ENCODE measurements at regions not wholly inside any gene's neighbourhood (a gene's known extent, or its start where the extent isn't known, plus 50 kb on each side); places are given as distances from the start of the nearest gene placed in this dataset.

DNA sequence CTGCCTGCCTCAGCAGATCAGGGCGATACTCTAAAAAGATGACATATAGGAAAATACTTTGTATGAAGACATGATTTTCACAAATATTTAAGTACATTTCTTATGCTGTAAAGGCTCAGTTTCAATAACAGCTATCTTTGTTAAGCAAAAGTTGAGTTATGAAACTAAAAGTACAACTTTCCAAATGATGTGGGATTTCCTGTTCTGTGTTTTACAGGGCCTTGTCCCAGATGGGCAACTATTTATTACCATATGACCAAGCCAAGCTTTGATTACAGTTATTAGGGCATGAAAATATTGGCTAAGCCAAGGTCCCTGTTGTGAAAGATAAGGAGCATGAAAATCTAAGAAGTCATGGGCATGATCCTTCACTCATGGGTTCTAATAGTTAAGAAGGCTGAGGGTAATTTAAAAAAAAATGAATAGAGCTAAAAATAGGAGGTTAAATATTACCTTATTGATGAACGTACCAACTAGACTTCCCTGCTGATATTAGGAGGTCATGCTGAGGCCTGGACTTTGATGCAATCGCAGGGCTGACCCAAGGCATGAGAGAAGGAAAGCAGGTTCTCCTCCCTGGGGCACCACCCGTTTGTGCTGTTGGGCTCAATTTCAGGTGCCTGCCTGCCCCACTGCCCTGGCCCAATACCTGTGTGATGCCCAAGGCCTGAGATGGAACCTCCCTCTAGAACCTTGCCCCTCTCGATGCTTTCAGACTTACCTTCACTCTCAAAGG is 294.4 kb upstream of the PRDM1 start:
- intact Hi-C loops (cut with micrococcal nuclease) (no loop called here), dilution Hi-C loops (cut with MboI; ENCODE audit: extremely low pct_ligation_motif_present, low sequenced_read_pairs) (no loop called here)
- no peaks in the 10 kb centered on the region for H4K20me1 ChIP-seq (replicated peaks; ENCODE audit: control insufficient read depth, extremely low read depth, insufficient read depth, low read length)
- no peaks in the 10 kb centered on the region for H3K79me2 ChIP-seq (ENCODE audit: control insufficient read depth, insufficient read depth, low read length)
- BruUV-seq (replicated peaks): no TSS peak
- H3K4me1 ChIP-seq (ENCODE audit: control insufficient read depth, extremely low read depth, insufficient read depth, low read length): no peaks in the 10 kb centered on the region
- CTCF ChIA-PET: interaction anchor here (1.2 kb wide), 1 partner anchor 40 kb away, joined by 3 read pairs; no protein-coding TSS in a partner anchor
- no peaks in the 10 kb centered on the region for H3K9me1 ChIP-seq (replicated peaks; ENCODE audit: control insufficient read depth, extremely low read depth, insufficient read depth, low read length)
- H3K27me3 ChIP-seq (ENCODE audit: control insufficient read depth in 2 of 2, insufficient read depth in 2 of 2, low read length in 2 of 2): peaks cover 0 to 3% of the 10 kb centered on the region in 2 experiments
- H3K27ac ChIP-seq (ENCODE audit: insufficient read depth, low read depth, low read length): no peak overlapping the region
- POLR2A ChIA-PET: no interaction called here
- FAIRE-seq (no peak), DNase-seq (ENCODE audit: low read depth, low spot score) (no peak)
- H2AFZ ChIP-seq (ENCODE audit: low read depth, low read length): no peak overlapping the region
- H3K9ac ChIP-seq (replicated peaks; ENCODE audit: extremely low read depth, insufficient read depth, low read length): no peak overlapping the region
- no peak overlapping the region for H3K4me2 ChIP-seq (ENCODE audit: insufficient read depth, low read length)
- no peak overlapping the region for H3K4me3 ChIP-seq (replicated peaks in 1 of 3; ENCODE audit: insufficient read depth in 1 of 3, low read depth in 1 of 3, low read length in 3 of 3)
- no peaks in the 10 kb centered on the region for H3K9me3 ChIP-seq (replicated peaks; ENCODE audit: control insufficient read depth, insufficient read depth, low read length)
- TF ChIP-seq MYC (IDR thresholded peaks at IDR 0.05; ENCODE audit: low read depth, low read length) (no peak), POLR2A (IDR thresholded peaks at IDR 0.05; ENCODE audit: low read depth, low read length) (no peak), POLR2AphosphoS5 (IDR thresholded peaks at IDR 0.05; ENCODE audit: insufficient read depth, low read depth, low read length) (no peak), MAX (IDR thresholded peaks at IDR 0.05; ENCODE audit: insufficient read depth, insufficient read length) (no peak), EZH2 (IDR thresholded peaks at IDR 0.05; ENCODE audit: borderline replicate concordance, low read depth, low read length, severe bottlenecking) (no peak), CTCF (IDR thresholded peaks at IDR 0.05; ENCODE audit: extremely low read depth in 1 of 2, insufficient read depth in 1 of 2, low read depth in 1 of 2, low read length in 2 of 2) (no peak), JUN (IDR thresholded peaks at IDR 0.05; ENCODE audit: borderline replicate concordance, insufficient read depth, insufficient read length, low read depth) (no peak), GATA2 (IDR thresholded peaks at IDR 0.05; ENCODE audit: insufficient read depth, insufficient read length, low read depth, low read length) (no peak), FOS (IDR thresholded peaks at IDR 0.05; ENCODE audit: borderline replicate concordance, insufficient read depth, low read length) (no peak)
- H3K36me3 ChIP-seq (ENCODE audit: control insufficient read depth in 2 of 2, extremely low read depth in 1 of 2, insufficient read depth in 2 of 2, low read length in 2 of 2): no peaks in the 10 kb centered on the region
